MCF 10A (cell line): ENCODE measurements at regions not wholly inside any gene's neighbourhood (a gene's known extent, or its start where the extent isn't known, plus 50 kb on each side); places are given as distances from the start of the nearest gene placed in this dataset.

Experiments
- BruUV-seq: library from RNA; stranded (reverse); fragments of 400-500 nt; replicated peaks from 2 replicates; lab custom pipeline; 2021; lab: Mats Ljungman, UMichigan
- CTCF ChIA-PET: fragments of 300-600 bp; sonication (Branson Sonifier 250); formaldehyde crosslinking; extraction: SDS; loops from one replicate; lab custom pipeline; 2021; ENCODE audit warnings: antibody characterized with exemption, inconsistent platforms; lab: Yijun Ruan, JAX
- POLR2A ChIA-PET: fragments of 300-600, 350-650 bp; sonication (Branson Sonifier 250); formaldehyde crosslinking; extraction: SDS; loops from one replicate; lab custom pipeline; 2020; ENCODE audit warnings: antibody characterized with exemption, inconsistent platforms; lab: Yijun Ruan, JAX
- DNase-seq: peaks from one replicate; pipeline ENCODE4 v3.0.0-alpha.2; 2018; ENCODE audit not compliant: unreplicated experiment
- H3K27ac Mint-ChIP-seq: one replicate; pipeline ENCODE4 v1.8.0; 2022; ENCODE audit warnings: mild to moderate bottlenecking, low read depth, mixed read lengths; ENCODE audit not compliant: unreplicated experiment
- H3K27me3 Mint-ChIP-seq: one replicate; pipeline ENCODE4 v1.8.0; 2022; ENCODE audit warnings: mixed read lengths; ENCODE audit not compliant: insufficient read depth, unreplicated experiment
- H3K36me3 Mint-ChIP-seq: one replicate; pipeline ENCODE4 v1.8.0; 2022; ENCODE audit warnings: mild to moderate bottlenecking, moderate library complexity, mixed read lengths; ENCODE audit not compliant: insufficient read depth, unreplicated experiment
- H3K4me1 Mint-ChIP-seq: one replicate; pipeline ENCODE4 v1.8.0; 2022; ENCODE audit warnings: mixed read lengths; ENCODE audit not compliant: insufficient read depth, unreplicated experiment
- H3K4me3 Mint-ChIP-seq: one replicate; pipeline ENCODE4 v1.8.0; 2022; ENCODE audit warnings: mild to moderate bottlenecking, moderate library complexity, mixed read lengths; ENCODE audit not compliant: unreplicated experiment
- H3K9me3 Mint-ChIP-seq: one replicate; pipeline ENCODE4 v1.8.0; 2022; ENCODE audit warnings: mixed read lengths; ENCODE audit not compliant: unreplicated experiment
- intact Hi-C: fragments of 100-400 bp; cut with micrococcal nuclease; formaldehyde crosslinking; loops from 2 replicates; pipeline ENCODE4 v1.14.1; 2022
- TF ChIP-seq, protein P1 (sequence below): fragments of 200-600 bp; IDR thresholded peaks from one replicate; pipeline ENCODE4 v1.8.0; 2022; ENCODE audit warnings: antibody characterized with exemption, mild to moderate bottlenecking; ENCODE audit not compliant: unreplicated experiment

DNA sequence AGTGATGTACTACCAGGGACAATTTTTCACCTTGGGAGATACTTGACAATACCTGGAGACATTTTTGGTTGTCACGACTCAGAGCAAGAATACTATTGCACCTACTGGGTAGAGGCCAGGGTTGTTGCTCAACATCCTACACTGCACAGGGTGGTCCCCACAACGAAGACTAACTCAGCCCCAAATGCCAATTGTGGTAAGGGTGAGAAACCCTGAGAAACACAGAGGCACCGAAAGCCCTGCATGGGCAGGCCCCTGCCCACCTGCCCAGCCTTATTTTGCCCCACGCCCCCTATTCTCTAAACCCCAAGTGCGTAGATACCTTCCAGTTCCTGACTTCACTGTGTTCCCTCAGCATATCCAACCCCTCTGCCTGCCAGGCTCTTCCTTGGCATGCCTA is 163.1 kb upstream of the PKDCC start:
- no peak for DNase-seq
- Mint-ChIP-seq H3K9me3 (no peaks in the 10 kb centered on the region), H3K27me3 (no peaks in the 10 kb centered on the region), H3K36me3 (no peaks in the 10 kb centered on the region), H3K27ac (no peak overlapping the region), H3K4me1 (peaks cover 6% of the 10 kb centered on the region), H3K4me3 (no peak overlapping the region)
- TF ChIP-seq, protein P1, sequence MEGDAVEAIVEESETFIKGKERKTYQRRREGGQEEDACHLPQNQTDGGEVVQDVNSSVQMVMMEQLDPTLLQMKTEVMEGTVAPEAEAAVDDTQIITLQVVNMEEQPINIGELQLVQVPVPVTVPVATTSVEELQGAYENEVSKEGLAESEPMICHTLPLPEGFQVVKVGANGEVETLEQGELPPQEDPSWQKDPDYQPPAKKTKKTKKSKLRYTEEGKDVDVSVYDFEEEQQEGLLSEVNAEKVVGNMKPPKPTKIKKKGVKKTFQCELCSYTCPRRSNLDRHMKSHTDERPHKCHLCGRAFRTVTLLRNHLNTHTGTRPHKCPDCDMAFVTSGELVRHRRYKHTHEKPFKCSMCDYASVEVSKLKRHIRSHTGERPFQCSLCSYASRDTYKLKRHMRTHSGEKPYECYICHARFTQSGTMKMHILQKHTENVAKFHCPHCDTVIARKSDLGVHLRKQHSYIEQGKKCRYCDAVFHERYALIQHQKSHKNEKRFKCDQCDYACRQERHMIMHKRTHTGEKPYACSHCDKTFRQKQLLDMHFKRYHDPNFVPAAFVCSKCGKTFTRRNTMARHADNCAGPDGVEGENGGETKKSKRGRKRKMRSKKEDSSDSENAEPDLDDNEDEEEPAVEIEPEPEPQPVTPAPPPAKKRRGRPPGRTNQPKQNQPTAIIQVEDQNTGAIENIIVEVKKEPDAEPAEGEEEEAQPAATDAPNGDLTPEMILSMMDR, result no peak
- POLR2A ChIA-PET, result no interaction called here
- CTCF ChIA-PET, result interaction anchor here (0.6 kb wide), 1 partner anchor 201 kb away, joined by 3 read pairs; no protein-coding TSS in a partner anchor
- intact Hi-C loops, result no loop called here
- BruUV-seq, result no TSS peak

DNA sequence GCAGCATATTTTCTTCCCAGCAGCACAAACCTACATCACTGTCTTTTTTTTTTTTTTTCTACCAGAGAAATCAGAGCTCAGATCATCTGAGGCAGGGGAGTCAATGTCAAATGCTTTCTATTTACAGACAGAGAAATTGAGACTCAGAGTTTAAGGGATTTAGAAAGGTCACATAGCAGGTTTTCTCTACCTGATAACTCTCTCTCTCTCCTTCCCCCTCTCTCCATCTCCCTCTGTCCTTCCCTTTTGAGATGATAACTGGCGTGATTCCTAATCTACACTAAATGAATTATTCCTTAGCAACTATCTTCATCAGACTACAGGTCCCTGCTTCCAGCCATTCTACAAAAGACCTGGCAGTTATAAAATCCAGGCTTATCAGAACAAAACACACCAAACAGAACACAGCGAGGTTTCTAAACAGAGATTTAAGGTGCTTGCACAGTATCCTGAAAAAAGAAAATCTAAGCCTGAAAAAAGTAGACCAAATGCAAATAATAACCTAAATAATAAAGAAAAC is 161.6 kb upstream of the PKDCC start:
- POLR2A ChIA-PET, result no interaction called here
- DNase-seq, result no peak
- no peaks in the 10 kb centered on the region for H3K27me3 Mint-ChIP-seq
- no peak overlapping the region for H3K27ac Mint-ChIP-seq
- peaks cover under 1% of the 10 kb centered on the region for H3K4me1 Mint-ChIP-seq
- intact Hi-C loops, result no loop called here
- no peaks in the 10 kb centered on the region for H3K36me3 Mint-ChIP-seq
- H3K4me3 Mint-ChIP-seq, result no peak overlapping the region
- TF ChIP-seq, protein P1, result no peak
- CTCF ChIA-PET, result interaction anchor here (0.9 to 1.2 kb wide), 3 partner anchors 13 to 33 kb away, joined by 3 to 4 read pairs (median 4); no protein-coding TSS in a partner anchor
- BruUV-seq, result no TSS peak
- H3K9me3 Mint-ChIP-seq, result no peaks in the 10 kb centered on the region

DNA sequence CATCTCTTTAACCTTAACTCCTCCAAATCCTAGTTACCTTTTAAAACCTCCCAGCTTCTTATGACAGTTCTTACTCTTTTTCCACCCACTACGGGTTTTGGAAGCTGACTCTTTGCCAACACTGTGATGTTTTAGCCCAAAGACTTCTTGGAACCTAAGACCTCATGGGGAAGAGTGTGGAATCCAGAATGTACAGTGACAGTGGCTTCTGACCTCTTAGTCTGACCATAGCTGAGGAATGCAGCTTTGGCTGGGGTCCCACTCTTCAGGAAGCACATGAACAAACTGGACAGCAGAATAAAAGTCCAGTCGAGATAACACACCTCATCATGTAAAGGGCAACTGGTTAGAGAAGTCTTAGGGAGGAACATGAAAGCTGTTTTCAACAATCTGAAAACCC is 161.1 kb upstream of the PKDCC start:
- TF ChIP-seq, protein P1, result no peak
- intact Hi-C loops, result no loop called here
- Mint-ChIP-seq H3K27me3 (no peaks in the 10 kb centered on the region), H3K9me3 (no peaks in the 10 kb centered on the region), H3K4me1 (no peaks in the 10 kb centered on the region), H3K4me3 (no peak overlapping the region), H3K36me3 (no peaks in the 10 kb centered on the region), H3K27ac (no peak overlapping the region)
- CTCF ChIA-PET, result interaction anchor here (0.7 to 2.5 kb wide), 8 partner anchors 9 to 235 kb away, joined by 3 to 16 read pairs (median 3); no protein-coding TSS in a partner anchor
- no peak for DNase-seq
- BruUV-seq, result no TSS peak
- POLR2A ChIA-PET, result no interaction called here

DNA sequence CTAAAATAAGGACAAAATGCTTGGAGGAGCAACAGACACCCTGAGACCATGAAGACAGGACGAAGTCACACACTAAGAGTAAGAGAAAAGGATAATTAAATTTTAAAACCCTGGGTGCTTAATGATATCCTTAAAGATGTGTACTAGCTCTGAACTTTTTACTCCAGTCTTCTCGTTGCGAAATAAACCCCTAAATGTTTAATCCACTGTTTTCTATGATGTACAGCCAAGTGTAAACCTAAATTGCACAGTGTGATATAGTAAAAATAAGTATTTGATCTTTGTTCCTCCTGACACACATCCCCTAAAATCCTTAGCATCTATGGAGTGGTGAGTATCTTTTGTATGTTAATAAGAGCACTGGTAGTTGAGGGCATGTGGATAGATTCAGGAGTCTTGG is 157.5 kb upstream of the PKDCC start:
- intact Hi-C loops, result no loop called here
- H3K27ac Mint-ChIP-seq, result no peak overlapping the region
- TF ChIP-seq, protein P1, result no peak
- ChIA-PET POLR2A (no interaction called here), CTCF (no interaction called here)
- peaks cover 4% of the 10 kb centered on the region for H3K36me3 Mint-ChIP-seq
- DNase-seq, result no peak
- H3K4me1 Mint-ChIP-seq, result no peaks in the 10 kb centered on the region
- H3K4me3 Mint-ChIP-seq, result no peak overlapping the region
- no TSS peak for BruUV-seq
- no peaks in the 10 kb centered on the region for H3K27me3 Mint-ChIP-seq
- H3K9me3 Mint-ChIP-seq, result no peaks in the 10 kb centered on the region
